CMK (cell line): ENCODE measurements at regions not wholly inside any gene's neighbourhood (a gene's known extent, or its start where the extent isn't known, plus 50 kb on each side); places are given as distances from the start of the nearest gene placed in this dataset.

Source experiments
- DNase-seq: peaks from one replicate; pipeline ENCODE4 v3.0.0-alpha.2; 2010; ENCODE audit warnings: low read depth

DNA sequence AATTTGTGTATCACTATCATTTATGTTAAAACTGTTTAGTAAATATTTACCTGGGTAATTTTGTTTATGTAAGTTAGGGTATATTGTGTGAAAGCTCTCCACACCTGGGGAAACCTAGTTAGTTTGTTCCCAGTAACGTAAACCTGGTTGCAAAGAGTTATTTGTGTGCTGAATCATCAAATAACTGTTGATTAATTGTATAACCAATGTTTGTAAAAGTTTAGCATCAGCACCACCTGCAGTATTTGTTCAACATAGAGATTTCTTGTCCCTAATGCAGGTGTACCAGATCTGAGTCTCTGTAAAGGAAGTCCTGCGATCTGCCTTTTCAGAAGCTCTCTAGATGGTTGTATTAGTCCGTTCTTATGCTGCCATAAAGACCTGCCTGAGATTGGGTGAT is 440.4 kb downstream of the COL12A1 start:
- no peak for DNase-seq

DNA sequence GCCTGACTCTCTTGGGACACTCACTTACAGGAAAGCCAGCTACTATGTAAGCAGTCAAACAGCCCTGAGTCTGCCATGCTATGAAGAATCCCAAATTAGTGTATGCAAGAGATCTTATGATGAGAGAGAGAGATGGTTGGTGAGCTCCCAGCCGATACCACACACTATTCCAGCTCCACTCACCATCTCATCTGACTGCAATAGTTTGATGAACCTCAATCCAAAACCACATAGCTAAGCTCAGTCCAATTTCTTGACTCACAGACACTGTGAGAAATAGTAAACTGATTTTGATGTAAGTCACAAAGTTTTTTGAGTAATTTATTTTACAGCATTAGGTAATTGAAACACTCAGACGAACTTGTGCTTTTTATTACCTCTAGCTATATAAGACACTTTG is 441.4 kb downstream of the COL12A1 start:
- DNase-seq = no peak

DNA sequence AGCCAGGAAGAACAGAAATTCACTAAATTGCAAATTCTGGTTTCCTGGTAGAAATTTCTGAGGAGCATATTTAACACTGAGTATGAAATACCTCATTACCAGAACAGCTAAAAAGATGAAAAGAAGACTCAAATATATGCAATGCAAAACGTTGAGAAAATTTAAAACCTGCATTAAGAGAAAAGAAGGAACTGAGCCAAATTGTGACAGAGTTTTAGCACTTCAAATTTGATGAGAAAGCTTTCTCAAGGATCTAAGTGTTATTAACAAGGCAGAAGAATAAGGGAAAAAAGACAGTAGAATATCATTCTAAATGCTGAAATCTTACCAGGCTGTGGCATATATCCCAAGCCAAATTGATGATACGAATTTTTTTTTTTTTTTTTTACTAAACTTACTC is 443.0 kb downstream of the COL12A1 start:
- no peak for DNase-seq

DNA sequence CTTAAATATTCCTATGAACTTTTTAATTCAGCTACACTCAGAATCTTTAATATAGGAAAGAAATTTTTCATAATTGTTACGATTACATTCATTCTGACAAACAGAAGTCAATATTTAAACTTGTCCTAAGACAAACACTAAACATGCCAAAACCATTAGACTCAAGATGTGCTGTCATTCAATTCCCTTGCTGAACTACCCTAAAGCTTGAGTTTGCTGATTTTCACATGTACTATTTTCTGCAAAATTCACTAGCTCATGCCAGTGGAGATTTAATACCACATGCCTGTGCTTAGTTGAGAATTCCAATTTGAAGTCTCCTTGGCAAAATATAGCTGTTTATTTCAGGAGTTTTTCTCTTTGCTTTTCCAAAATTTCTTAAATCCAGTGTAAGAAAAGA is 448.0 kb downstream of the COL12A1 start:
- no peak for DNase-seq

DNA sequence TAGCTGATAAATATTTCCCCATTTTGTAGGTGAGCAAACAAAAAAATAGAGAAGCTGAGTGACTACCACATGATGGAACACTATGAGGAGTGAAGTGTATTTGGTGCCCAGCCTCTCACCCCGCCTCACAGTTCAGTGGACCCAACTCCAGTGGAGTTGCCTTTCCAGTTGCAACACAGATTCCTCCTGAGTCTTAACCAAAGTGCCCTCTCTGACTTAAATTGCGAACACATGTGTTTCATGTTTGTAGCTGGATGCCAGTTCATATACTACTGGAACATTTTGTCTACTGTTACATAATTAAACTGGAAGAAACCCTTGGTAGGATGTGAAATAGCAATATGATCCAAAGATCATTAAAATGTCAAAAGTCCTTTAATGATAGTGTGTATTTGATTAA is 448.9 kb downstream of the COL12A1 start:
- DNase-seq = no peak

DNA sequence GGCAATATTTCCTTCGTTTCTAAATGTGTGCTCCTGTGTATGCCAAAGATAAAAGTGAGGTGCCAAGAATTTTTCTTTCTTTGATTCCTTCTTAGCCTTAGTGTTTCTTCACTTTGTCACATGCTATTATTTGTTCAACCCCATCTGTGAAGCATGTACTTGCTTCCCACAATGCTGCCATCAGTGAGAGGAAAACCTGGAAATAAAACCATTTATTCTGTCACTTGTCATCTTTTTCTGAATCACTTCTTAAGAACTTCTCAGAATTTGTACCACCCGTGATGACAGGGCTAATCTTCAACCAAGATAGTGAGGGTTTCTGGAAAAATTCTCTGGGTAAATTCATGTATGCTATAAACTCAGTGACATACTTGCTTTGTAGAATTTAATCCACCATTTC is 450.1 kb downstream of the COL12A1 start:
- no peak for DNase-seq

DNA sequence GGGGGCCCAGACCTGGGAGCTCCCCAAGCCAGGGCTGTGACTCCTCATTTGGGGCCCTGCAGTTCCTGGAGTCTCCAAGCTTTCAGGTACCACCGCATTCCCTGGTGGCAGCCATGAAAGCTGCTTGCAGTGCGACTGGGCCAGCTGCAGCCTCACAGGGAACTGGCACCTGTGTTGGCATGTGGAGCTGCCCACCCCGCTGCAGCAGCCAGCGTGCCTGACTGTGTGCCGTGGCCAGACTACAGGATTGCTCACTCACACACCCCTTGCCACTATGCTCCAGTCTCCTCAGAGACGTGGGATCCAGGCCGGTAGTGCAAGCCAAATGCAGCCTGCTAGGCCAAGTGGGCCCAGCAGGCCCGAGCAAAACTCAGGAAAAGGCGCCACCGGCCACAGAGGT is 450.7 kb downstream of the COL12A1 start:
- DNase-seq = no peak

DNA sequence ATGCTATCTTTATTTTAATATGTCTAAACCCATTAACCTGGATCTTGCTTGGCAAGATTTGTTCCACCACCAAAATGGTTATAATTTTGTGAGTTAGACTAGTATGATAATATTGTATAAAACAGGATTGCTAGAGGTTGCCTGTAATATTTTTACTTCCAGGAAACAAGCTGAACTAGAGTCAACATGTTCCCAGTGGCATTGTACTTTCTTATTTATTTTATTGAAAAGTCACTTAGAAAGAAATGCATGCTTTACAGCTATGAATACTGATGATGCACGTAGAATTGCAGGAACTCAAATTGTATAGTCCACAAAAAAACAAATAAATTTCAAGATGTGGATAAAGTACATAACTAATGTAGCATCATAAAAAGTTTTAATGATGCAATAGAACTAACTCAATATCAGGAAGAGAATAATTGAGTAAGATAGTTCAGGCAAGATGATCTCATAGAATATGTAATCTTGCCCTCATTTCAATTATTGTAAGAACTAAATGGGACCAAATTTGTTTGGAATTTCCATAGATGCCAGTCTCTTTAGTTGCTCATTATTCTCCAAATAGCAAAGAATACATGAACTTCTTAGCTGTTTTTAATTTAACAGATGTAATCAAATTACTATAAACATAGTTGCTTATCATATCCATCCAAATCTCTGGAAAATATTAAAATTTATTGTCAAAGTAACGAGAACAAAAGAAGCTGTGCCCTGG is 451.8 kb downstream of the COL12A1 start:
- no peak for DNase-seq

DNA sequence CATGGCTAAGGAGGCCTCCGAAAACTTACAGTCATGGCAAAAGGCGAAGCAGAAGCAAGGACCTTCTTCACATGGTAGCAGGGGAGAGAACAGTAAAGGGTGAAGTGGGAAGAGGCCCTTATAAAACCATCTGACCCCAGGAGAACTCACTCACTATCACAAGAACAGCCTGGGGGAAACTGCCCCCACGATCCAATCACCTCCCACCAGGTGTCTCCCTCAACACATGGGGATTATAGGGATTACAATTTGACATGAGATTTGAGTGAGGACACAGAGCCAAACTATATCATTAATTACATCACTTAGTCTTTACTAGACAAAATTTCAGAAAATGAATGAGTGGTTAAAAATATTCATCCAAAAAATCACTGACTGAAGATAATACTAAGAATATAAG is 453.6 kb downstream of the COL12A1 start:
- no peak for DNase-seq

DNA sequence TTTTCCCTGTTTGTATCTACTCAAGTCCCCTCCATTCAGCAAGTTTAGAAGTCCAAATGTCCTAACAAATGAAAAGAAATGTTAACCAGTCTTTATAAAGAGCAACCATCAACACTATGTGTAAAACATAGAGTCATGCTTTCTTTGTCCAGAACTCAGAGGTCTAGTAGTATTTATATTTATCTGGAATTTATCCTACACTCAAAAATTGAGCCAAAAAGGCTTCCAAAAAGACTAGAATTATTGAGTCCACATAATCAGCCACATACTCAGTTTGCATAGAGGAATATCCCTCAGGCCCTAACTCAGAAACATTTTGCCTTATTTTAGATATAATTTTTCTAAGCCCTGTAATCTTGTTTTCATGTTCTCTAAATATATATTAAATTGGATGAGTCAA is 455.0 kb downstream of the COL12A1 start:
- DNase-seq = no peak

DNA sequence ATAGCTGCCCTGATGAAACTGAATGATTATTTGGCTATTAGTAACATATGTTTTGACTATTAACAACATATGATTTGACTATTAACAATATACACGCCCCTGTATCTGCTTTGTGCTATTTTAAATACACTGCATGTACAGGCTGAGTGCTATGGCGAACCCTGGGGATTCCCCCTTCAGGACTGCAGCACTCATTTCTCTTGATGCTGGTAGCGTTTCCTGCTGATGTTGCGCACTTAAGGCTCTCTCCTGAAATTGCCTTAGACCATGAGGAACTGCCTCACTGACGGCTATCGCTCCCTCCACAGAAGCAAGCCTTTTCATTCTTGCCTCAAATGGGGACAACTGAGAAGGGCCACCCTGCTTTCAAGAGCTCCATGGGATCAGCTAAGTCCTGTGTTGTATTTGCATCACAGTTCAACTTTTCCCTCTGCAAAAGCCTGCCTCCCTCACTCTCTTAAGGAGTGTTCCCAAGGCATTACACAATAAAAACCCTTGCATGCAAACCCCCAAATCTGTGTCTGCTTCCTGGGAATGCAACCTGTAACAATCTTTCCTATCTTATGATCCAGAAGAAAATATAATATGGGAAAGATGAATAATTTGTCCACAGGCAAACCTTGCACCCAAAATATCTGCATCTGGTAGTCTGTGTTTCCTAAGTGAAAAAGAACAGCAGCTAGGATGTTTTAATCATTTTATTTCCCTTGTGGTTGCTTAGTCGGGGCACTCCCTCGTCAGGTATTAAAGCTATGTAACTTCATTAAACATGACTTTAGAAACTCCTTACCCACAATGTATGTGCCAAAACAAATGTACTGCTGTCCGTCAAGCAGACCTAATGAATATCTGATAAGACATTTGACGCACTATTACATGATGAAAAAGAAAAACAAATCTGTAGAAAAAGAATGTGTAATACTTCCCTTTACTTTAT is 456.4 kb downstream of the COL12A1 start:
- no peak for DNase-seq

DNA sequence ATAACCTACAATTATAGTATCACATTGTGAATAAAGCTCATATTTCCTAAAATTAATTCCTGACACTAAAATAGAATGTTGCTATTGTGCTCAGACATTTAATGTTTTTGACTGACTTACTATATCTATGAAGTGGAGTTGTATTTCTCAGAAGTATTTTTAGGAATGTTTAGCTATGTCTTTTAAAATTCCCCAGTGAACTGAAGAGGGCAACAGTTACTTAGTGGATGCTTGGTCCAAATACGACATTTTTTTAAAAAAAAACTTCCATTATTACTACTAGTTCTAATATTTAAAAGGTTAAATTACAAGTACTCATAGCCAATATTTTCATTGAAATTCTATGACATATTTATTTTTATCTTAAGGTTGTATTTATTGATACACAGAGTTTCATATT is 460.2 kb downstream of the COL12A1 start:
- DNase-seq = no peak

DNA sequence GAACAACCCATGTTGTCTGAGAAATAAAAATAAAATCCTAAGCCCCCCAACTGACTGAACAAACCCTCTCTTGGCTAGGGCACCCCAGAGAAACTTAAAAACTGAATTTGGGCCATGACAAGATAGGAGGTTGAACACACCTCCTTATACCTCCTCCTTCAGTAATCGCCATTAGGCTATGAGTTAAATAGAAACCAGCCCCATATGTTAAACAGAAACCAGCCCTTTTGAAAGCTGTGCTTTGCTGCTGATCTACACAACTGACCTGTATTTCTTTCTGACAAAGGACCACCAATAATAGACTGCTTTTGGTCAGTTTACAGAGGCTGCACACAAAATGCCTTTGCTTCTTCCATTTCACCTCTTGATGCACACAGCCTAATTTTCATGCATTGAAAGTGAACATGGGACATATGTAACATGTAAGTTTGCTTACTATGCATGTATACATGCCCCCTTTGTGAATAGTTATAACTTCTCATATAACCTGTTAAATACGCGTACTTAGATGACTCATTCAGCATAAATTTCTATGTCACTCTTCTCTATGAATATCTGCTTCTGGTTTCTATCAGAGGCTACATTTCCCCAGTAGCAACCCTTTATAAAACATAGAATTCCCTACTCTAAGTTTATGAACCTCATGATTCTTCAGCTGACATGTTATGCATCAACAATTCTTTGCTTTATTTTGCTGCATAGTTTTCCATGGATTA is 462.9 kb downstream of the COL12A1 start:
- no peak for DNase-seq

DNA sequence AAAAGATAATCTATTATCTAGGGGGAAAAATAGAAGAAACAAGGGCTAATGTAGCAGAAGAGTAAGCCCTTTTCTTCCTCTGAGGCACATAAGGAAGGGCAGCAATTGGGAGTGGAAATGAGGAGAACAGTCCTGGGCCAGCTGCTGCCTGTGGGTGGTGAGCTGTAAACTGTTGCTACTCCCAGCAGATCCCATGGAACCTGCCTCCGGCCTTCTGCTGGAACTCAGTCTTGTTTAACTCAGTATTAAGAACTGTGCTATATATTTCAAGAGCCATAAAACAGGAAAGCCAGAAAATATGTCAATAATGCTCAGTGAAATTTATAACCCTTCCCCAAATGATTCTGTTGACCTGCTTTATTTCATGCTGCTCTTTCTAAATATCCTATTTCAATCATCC is 464.2 kb downstream of the COL12A1 start:
- DNase-seq = no peak

DNA sequence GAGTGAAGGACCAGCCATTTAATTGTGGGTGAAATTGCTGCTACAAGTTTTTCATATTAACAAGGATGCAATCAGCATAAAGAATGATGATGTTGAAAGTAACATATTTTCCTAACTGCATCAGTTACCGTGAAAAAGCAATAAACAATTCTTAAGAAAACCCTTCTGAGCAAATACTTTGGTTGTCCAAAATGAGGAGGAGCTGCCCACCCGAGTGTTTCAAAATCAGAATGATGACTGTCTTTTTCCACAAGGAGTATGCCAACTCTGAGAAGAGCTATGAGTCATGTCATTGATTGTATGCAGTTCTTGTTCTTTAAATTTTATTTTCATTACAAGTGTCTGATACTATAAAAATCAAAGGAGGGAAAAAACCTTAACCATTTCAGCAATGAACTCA is 470.5 kb downstream of the COL12A1 start:
- no peak for DNase-seq

DNA sequence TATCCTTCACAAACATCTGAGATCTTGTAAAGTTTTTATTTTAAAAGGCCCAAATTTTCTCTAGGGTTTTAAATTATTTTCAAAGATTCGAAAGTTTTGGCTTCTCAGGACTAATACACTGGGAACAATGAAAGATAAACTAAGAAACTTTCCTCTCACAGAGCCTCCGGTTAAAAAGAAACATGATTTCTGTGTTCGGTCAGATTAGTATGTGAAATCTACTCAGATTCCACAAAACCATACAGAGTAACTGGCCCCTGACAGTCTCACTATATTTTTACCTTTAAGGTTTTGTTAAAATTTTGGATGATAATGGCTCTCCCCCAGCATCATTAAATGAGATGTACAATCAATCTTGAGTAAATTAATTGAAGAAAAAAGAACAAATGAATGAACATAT is 471.0 kb downstream of the COL12A1 start:
- DNase-seq = no peak

DNA sequence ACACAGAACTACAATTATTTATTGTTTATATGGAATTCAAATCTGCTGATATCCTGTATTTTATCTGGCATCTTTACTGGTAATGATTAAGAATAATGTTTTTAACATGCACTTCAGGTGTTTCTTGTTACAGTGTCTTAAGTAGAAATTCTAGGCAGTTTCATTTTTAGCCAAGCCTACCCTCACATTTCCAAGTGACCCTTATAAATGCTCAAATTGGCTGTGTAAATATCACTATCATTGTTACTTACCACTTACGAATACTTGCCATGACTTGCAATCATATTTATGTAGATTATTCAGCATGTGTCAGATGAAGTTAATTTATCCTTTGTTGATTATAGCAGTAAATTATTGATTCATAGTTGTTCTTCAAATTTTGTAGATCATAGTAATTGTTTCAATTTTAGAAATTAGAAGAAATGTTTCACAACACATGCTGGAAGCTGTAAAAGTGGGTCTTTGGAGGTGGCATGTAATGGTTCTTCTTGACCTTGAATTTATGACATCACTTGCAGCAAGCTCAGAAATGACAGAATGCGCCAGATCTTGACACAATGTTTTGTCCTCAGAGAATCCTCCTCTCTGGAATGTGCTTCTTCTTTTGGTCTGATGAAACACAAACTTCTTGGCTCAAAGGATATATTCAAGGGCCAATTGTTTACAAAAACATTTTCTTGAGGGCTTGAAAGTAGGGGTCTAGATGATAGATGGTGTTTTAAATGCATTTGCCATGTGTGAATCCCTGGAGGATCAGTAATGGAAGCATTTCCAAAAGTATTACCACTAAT is 471.8 kb downstream of the COL12A1 start:
- DNase-seq = no peak

DNA sequence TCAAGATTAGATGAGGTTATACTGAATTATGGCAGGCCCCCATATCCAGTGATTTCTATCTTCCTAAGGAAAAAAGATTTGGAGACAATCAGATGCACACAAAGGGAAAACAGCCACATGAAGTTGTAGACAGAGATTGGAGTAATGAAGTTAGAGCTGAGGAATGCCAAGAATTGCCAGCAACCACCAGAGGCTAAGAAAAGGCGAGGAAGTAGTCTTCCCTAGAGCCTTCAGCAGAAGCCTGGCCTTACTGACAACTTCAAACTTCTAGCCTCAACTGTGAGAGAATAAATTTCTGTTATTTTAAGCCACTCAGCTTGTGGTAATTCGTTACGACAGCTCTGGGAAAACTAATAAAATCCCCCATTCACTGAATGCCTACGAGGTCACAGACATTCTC is 473.9 kb downstream of the COL12A1 start:
- no peak for DNase-seq

DNA sequence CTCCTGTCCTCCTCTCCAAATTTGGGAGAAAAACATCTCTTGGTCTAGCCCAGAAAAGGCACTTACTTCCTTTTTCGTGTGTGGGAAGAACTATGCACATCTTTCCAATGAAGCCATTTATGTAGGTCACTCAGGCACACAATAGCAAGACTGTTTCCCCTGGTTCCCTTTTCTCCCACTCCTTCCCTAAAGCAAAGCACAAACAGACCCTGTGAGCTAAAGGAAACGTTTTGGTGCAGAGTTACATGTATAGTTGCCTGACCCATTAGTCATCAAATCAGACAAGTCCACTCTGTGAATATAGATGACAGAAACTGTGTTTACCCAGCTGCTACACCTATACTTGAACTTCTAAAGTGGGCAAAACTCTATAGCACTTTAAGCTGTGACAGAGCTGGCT is 474.6 kb downstream of the COL12A1 start:
- no peak for DNase-seq

DNA sequence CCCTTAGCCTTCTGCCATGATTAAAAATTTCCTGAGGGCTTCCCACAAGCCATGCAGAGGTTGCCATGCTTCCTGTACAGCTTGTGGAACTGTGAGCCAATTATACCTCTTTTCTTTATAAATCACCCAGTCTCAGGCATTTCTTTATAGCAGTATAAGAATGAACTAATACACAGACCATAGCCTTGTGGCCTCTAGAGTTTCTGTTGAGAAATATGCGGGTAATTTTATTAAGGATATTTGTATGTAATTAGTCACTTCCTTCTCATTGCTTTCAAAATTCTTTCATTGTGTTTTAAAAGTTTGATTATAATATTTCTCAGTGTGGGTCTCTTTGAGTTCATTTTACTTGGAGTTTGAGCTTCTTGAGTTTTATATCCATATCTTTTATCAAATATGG is 484.9 kb downstream of the COL12A1 start:
- DNase-seq = no peak

DNA sequence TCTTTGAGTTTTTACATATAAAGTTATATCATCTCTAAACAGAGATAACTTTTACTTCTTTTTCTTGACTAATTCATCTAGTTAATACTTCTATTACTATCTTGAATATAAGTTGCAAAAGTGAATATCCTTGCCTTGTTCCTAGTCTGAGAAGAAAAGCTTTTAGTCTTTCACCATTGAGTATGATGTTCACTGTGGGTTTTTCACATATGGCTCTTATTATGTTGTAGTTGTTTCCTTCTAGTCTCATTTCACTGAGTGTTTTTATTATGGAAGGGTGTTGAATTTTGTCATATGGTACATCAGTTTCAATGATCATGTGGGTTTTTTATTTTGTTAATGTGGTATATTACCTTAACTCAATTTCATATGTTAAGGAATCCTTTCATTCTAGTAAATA is 488.3 kb downstream of the COL12A1 start:
- DNase-seq = no peak
